ENCODE measurements at regions not wholly inside any gene's neighbourhood (a gene's known extent, or its start where the extent isn't known, plus 50 kb on each side); places are given as distances from the start of the nearest gene placed in this dataset.
"Not testable (repeated sequence)": the region's sequence is repeated elsewhere in the genome, so short reads cannot be mapped to it uniquely, and the experiment has no call there.

DNA sequence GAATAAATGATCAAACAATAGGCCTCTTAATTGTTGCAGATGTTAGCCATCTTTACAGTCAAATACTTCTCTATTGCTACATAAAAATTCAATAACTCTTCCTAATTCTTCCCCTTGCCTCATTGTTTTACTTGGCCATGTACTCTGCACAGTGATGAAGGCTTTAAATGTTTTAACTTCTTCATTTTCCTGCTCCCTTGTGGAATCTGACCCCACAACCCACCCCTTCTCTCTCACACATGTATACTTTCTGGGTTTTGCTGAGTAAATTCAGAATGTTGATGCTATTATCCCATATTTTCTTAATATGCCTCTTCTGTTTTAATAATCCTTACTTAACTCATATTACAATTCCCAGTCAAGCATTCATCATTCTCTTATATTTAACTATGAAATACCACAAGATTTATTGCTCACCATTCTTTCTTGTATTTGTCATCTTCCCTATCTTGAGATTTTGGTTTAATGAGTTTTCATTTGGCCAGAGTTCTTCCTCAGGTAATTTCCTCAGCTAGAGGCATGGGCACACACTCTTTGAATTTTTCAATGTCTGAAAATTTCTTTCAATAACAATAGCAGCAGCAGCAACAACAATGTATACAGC is 327.8 kb upstream of the USP24 start:
- no peak for DNase-seq

GRCh38 chr1:55541296-55541695 is 326.1 kb upstream of the USP24 start:
- no peak for DNase-seq

DNA sequence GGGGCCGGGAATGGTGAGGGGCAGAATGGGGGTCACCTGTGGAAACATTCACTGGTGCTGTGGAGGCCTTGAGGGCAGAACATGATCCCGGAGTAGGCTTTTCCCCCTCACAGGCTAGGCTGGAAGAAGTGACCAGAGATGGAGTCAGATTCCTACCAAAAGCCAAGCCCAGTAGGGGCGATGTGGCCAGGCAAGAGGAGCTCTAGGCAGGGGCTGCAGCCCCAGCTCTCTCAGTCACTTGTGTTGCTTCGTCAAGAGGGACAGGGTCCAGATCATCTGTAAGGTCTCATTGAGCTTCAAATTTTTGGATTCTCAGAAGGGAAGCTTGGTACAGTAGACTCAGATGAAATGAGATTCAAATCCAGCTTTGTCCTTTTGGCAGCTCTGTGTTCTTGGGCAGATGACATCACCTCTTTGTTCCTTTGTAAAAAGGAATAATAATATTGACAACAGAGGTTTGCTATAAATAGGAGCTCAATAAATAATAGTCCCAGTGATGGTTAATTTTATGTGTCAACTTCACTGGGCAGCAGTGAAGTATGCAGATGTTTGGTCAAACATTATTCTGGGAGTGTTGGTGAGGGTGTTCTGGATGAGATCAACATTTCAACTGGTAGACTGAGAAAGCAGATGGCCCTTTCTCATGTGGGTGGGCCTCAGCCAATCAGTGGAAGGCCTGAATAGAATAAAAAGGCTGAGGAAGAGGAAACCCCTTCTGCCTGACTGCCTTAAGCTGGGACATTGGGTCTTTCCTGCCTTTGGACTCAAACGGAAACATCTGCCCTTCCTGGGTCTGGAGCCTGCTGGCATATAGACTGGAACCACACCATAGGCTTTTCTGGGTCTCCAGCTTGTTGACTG is 324.7 kb upstream of the USP24 start:
- no peak for DNase-seq

DNA sequence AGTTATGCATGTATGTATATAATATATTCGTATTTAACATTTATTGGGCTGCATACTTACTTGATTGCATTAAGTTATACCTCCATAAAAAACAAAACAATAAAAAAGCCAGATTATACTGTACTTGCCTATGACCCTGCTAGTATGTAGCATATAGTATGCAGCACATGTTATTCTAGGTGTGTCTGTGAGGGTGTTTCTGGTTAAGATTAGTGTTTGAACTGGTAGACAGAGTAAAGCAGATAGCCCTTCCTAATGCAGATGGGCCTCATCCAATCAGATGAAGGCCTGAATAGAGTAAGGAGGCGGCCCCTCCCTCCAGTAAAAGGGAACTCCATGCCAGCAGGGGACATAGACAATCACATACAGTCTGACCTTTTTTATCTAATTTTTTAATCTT is 323.3 kb upstream of the USP24 start:
- DNase-seq, result no peak

DNA sequence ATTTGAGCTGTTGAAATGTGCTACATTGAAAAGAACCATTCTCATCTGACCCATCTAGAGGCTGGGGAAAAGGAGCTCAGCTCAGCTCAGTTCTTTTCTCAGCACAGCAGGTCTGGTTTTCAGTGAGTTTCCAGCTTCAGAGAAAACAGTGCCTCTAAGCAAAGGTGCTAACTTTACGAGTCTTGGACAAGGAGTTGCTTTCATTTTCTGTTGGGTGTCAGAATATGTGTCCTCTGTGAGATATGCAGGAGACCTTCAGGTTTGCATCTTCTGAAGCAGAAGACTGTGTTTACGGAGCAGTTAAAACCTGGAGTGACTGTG is 321.3 kb upstream of the USP24 start:
- no peak for DNase-seq

DNA sequence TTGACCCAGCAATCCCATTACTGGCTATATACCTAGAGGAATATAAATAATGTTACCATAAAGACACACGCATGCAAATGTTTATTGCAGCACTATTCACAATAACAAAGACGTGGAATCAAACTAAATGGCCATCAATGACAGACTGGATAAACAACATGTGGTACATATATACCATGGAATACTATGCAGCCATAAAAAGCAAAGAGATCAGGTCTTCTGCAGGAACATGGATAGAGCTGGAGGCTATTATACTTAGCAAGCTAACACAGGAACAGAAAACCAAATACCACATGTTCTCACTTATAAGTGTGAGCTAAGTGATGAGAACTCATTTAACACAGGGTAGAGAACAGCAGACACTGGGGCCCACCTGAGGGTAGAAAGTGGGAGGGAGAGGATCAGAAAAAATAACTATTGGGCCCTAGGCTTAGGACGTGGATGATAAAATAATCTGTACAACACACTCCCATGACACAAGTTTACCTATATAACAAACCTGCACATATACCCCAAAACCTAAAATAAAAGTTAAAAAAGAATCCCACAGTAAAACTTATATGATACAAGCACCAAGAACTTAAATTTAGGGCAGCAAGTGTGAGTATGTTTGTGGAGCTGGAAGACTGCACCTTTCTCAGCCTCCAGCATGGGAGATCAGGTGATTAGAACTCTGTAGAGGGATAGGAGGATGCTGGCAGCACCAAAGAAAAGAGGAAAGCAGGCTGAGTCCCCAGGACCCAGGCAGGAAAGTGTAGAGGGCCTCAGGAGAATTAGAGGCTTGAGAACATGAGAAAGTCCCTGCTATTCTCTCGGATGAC is 320.8 kb upstream of the USP24 start:
- DNase-seq, result no peak

GRCh38 chr1:55534565-55535121 is 319.5 kb upstream of the USP24 start:
- no peak for DNase-seq

- no peak for DNase-seq
Observed at GRCh38 chr1:55531644-55532043, 316.5 kb upstream of the USP24 start.

DNA sequence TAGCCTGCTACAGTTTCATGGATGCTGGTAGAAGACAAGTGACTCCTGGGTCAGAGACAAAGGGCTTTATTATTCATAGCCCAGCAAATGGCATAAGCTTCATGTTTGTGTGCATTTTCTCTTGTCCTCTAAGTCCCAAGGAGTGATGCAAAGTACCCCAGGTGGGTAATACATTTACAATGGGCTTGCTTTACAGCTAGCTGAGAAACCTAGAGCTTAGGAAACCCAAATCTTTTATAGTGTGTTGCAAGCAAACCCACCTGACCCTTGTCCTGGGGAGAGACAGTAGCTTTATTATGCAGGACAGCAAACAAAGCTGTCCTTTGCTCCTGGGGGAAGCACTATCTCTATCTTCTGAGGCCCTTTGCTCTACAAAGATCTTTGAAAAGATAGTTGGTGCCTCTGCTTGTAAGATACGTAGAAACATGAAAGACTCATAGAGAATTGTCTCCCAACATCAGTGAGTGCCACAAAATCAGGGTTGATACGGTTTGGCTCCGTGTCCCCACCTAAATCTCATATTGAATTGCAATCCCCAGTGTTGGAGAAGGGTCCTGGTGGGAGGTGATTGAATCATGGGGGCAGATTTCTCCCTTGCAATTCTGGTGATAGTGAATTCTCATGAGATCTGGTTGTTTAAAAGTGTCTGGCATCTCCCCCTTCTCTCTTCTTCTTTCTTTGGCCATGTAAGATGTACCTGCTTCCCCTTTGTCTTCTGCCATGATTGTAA is 315.8 kb upstream of the USP24 start:
- no peak for DNase-seq

- DNase-seq, result no peak
Observed at GRCh38 chr1:55529017-55529416, 313.9 kb upstream of the USP24 start.

GRCh38 chr1:55527831-55528230 is 312.7 kb upstream of the USP24 start:
- no peak for DNase-seq

DNA sequence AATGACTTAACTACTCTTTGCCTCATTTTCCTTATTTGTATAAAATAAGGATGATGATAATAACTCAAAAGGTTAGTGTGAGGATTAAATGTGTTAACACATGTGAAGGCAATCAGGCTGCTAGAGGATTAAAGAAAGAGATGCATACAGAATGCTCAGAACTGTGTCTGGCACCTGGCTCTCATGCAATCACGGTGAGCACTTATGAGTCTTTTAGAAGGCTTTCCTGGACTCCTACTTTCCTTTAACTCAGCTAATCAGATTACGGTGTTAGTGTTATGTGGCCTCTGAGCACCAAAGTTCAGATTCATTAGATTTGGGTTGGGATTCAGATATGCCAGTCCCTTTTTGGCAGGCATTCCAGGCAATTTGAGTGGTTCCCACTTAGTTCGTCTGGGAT is 311.6 kb upstream of the USP24 start:
- DNase-seq, result no peak

DNA sequence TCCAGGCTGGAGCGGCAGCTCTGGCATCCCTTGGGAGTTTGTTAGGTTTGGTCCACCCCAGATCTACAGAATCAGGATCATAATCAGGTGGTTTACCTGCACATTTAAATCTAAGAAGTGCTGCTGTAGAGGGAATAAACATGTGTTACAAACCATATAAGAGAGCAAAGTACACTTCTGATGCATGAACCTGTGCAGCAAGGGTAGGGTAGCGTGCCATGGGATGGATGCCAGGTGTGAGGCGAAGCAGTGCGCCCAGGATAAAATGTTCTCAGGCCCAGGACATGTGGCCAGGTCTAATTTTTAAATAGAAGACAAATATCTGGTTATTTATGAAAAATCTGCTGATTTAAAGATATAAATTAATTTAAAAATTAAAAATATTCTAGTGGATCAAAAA is 308.8 kb upstream of the USP24 start:
- no peak for DNase-seq

DNA sequence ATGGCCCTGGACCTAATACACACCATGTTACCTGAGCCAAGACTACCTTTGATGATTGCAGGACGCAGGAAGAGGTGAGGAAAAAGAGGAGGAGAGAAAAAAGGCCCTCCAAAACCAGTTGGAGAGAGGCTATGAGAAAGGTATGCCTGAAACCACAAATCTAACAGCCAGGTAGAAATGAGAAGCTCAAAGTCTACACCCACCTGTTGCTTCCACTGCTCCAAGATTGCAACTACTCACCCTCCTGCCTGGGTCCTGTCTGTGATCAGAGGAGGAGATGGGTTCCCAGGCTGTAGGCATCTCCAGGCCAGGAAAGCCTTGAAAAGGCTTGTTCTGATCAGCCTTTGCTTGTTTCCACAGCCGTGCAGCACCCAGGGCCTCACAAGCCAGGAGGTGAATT is 307.8 kb upstream of the USP24 start:
- DNase-seq, result no peak

- no peak for DNase-seq
Observed at GRCh38 chr1:55522353-55522903, 307.3 kb upstream of the USP24 start.

DNA sequence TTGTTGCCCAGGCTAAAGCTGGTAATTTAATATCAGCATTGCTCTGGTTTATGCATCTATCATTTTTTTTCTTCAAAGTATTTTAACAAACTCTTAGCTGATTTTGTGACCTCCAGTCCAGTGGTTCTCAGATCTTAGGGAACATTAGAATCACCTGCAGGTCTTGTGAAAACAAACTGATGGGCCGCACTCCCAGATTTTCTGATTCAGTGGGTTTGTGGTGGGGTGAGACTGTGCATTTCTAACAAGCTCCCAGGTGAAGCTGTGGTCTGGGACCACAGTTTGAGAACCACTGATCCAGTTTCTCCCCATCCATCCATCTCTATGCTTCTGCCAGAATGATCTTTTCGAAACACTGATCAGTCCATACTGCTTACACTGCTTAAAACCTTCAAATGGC is 305.7 kb upstream of the USP24 start:
- DNase-seq, result no peak

GRCh38 chr1:55519937-55520683 is 304.9 kb upstream of the USP24 start:
- DNase-seq, result no peak

DNA sequence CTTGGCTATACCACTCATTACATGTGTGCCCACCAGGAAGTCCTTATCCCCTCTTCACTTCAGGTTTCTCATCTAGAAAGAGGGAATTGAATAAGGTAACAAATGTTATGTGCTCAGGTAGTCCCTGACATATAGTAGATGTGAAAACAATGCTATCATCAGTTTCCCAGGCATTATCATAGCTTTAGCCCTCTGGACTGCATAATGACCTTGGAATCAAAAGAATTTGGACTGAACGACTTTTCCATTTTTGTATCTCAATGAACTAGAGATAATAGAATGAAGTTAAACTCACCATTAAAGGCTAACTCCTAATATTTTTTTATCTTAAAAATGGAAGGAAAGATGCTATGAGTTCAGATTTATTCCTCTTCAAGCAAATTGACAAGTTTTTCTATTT is 304.1 kb upstream of the USP24 start:
- DNase-seq, result no peak

GRCh38 chr1:55517036-55517435 is 301.9 kb upstream of the USP24 start:
- DNase-seq, result no peak

DNA sequence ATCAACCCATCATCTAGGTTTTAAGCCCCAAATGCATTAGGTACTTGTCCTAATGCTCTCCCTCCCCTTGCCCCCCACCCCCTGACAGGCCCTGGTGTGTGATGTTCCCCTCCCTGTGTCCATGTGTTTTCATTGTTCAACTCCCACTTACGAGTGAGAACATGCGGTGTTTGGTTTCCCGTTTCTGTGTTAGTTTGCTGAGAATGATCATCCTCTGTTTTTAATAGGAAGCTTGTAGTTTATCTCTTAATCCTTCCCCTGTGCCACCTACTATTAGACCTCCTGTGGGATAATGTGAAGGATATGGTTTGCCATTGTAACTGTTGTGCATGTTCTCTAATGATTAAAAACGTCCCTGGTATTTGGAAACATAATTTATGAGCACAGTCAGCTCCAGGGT is 299.4 kb upstream of the USP24 start:
- DNase-seq, result not testable (repeated sequence)

GRCh38 chr1:55512466-55512865 is 297.3 kb upstream of the USP24 start:
- no peak for DNase-seq

DNA sequence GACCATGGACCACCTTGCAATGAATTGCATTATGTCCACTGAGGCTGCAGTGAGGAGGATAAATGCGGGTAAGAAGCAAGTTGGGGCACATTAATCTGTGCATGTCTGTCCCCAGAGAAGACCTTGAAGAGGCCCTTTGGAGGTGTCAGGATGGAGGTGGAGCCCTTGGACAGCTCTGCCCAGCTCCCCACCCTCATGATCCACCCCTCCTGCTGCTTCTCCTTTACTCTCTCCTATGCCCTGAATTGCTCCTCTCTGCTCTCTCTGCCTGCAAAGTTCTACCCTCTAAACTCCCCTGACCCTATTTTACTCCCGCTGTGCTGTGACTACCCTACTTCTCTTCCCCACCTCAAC is 292.4 kb upstream of the USP24 start:
- DNase-seq, result no peak

All from NCI-H774 (cell line).